KMS-11 (cell line): ENCODE measurements at regions not wholly inside any gene's neighbourhood (a gene's known extent, or its start where the extent isn't known, plus 50 kb on each side); places are given as distances from the start of the nearest gene placed in this dataset.

Experiments
- H2AFZ ChIP-seq: fragments of 200-600 bp; sonication (generic); 2 replicates; pipeline ENCODE4 v1.6.1; 2016; ENCODE audit warnings: antibody characterized with exemption, mixed run types, low read depth
- H3K27ac ChIP-seq: fragments of 200-600 bp; sonication (generic); 2 replicates; pipeline ENCODE4 v1.6.1; 2016; ENCODE audit warnings: mild to moderate bottlenecking, mixed run types
- H3K27me3 ChIP-seq: fragments of 200-600 bp; sonication (generic); 2 replicates; pipeline ENCODE4 v1.6.1; 2017; ENCODE audit warnings: mild to moderate bottlenecking, low read depth, mixed run types, moderate library complexity; ENCODE audit not compliant: insufficient read depth
- H3K36me3 ChIP-seq: fragments of 200-600 bp; sonication (generic); 2 replicates; pipeline ENCODE4 v1.6.1; 2017; ENCODE audit warnings: mild to moderate bottlenecking, mixed run types; ENCODE audit not compliant: insufficient read depth
- H3K4me1 ChIP-seq: fragments of 200-600 bp; sonication (generic); 2 replicates; pipeline ENCODE4 v1.6.1; 2016; ENCODE audit warnings: mild to moderate bottlenecking, low read depth, mixed run types; ENCODE audit not compliant: poor library complexity, severe bottlenecking
- H3K4me2 ChIP-seq: fragments of 200-600 bp; sonication (generic); 2 replicates; pipeline ENCODE4 v1.7.0; 2016; ENCODE audit warnings: mild to moderate bottlenecking, mixed run types
- H3K4me3 ChIP-seq: fragments of 200-600 bp; sonication (generic); IDR thresholded peaks from 2 replicates; pipeline ENCODE4 v1.6.1; 2017; ENCODE audit warnings: low read depth, low read length, mixed read lengths; ENCODE audit not compliant: insufficient read depth
- H3K79me2 ChIP-seq: fragments of 200-600 bp; sonication (generic); 2 replicates; pipeline ENCODE4 v1.6.1; 2016; ENCODE audit warnings: low read depth, mixed run types; ENCODE audit not compliant: insufficient read depth
- H3K9ac ChIP-seq: fragments of 200-600 bp; sonication (generic); 2 replicates; pipeline ENCODE4 v1.6.1; 2016; ENCODE audit warnings: mild to moderate bottlenecking, mixed run types
- H4K20me1 ChIP-seq: fragments of 200-600 bp; sonication (generic); 2 replicates; pipeline ENCODE4 v1.6.1; 2016; ENCODE audit warnings: mild to moderate bottlenecking, mixed run types; ENCODE audit not compliant: insufficient read depth
- TF ChIP-seq, protein P1 (sequence below): fragments of 200-600 bp; sonication (generic); conservative IDR thresholded peaks from 2 replicates; pipeline ENCODE4 v1.6.1; 2017; ENCODE audit warnings: low read depth, mild to moderate bottlenecking, antibody characterized with exemption, low read length, moderate library complexity, mixed read lengths

GRCh38 chr1:59100708-59101374 is 196.1 kb upstream of the FGGY start:
- Histone ChIP-seq H3K4me2 (no peak overlapping the region), H3K27me3 (no peaks in the 10 kb centered on the region), H3K79me2 (no peaks in the 10 kb centered on the region), H3K27ac (no peak overlapping the region), H4K20me1 (no peaks in the 10 kb centered on the region), H2AFZ (no peak overlapping the region), H3K4me3 (no peak overlapping the region), H3K4me1 (no peaks in the 10 kb centered on the region), H3K9ac (no peak overlapping the region), H3K36me3 (no peaks in the 10 kb centered on the region)
- TF ChIP-seq, protein P1, sequence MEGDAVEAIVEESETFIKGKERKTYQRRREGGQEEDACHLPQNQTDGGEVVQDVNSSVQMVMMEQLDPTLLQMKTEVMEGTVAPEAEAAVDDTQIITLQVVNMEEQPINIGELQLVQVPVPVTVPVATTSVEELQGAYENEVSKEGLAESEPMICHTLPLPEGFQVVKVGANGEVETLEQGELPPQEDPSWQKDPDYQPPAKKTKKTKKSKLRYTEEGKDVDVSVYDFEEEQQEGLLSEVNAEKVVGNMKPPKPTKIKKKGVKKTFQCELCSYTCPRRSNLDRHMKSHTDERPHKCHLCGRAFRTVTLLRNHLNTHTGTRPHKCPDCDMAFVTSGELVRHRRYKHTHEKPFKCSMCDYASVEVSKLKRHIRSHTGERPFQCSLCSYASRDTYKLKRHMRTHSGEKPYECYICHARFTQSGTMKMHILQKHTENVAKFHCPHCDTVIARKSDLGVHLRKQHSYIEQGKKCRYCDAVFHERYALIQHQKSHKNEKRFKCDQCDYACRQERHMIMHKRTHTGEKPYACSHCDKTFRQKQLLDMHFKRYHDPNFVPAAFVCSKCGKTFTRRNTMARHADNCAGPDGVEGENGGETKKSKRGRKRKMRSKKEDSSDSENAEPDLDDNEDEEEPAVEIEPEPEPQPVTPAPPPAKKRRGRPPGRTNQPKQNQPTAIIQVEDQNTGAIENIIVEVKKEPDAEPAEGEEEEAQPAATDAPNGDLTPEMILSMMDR: no peak

DNA sequence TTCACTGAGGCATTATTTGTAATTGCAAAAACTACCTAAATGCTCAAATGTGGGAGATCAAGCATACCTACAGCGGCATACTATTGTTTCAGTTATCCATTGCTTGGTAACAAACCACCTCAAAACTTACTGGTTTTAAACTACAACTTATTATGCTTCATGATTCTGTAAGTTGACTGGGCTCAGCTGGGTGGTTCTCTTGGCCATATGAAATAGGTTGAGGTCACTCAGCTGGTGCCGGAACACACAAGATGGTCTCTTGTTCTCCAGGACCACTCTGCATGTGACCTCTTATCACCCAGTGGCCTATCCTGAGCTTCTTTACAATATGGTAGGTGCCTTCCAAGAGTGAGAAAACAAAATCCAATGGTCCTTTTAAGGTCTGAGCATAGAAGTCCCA is 195.4 kb upstream of the FGGY start:
- H3K4me2 ChIP-seq: no peak overlapping the region
- no peaks in the 10 kb centered on the region for H3K79me2 ChIP-seq
- H2AFZ ChIP-seq: no peak overlapping the region
- TF ChIP-seq, protein P1: no peak
- H3K4me1 ChIP-seq: no peaks in the 10 kb centered on the region
- no peak overlapping the region for H3K27ac ChIP-seq
- no peak overlapping the region for H3K4me3 ChIP-seq
- H3K9ac ChIP-seq: no peak overlapping the region
- H3K36me3 ChIP-seq: no peaks in the 10 kb centered on the region
- no peaks in the 10 kb centered on the region for H4K20me1 ChIP-seq
- no peaks in the 10 kb centered on the region for H3K27me3 ChIP-seq

DNA sequence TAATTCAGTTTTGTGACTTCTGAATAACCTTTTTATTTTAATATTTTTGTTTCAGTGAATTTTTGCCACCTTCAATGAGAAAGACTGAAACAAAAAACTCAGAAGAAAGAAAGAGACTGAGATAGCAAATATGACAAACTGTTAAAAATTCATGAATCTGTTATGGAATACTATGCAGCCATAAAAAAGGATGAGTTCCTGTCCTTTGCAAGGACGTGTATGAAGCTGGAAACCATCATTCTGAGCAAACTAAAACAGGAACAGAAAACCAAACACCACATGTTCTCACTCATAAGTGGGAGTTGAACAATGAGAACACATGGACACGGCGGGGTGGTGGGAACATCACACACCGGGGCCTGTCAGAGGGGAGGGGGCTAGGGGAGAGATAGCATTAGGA is 193.4 kb upstream of the FGGY start:
- no peak overlapping the region for H3K27ac ChIP-seq
- no peak overlapping the region for H3K4me2 ChIP-seq
- TF ChIP-seq, protein P1: no peak
- H2AFZ ChIP-seq: no peak overlapping the region
- no peaks in the 10 kb centered on the region for H3K36me3 ChIP-seq
- H3K9ac ChIP-seq: no peak overlapping the region
- no peaks in the 10 kb centered on the region for H3K27me3 ChIP-seq
- H3K4me3 ChIP-seq: no peak overlapping the region
- H3K4me1 ChIP-seq: no peaks in the 10 kb centered on the region
- H3K79me2 ChIP-seq: no peaks in the 10 kb centered on the region
- H4K20me1 ChIP-seq: no peaks in the 10 kb centered on the region

DNA sequence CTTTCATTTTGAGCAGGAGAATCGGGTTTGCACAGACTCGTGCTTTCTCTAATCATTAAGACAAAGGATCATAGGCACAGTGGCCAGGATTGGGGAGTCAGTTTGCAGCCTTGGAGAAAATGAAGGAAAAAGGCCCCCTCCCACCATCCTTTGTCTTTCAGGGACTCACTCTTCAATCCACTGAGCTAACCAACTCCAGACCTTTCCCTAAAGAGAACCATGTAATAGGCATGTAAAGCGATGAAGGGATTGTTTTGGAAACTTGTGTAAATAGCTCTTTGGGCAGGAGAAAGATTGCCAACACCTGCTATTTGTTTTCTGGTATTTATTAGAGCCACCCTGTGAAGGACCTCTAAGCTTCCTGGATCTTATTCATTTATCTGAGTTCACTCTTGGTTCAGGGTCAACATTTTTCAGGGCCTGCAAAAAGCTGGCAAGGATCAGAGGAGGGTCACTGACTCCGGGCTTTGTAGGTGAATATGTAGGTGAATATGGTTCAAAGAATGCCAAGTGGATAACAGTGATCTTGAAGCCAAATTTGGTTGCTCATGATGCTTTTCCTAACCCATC is 192.6 kb upstream of the FGGY start:
- H3K27me3 ChIP-seq: no peaks in the 10 kb centered on the region

More for the DNA sequence above, 192.6 kb upstream of the FGGY start:
- H3K4me1 ChIP-seq: no peaks in the 10 kb centered on the region
- no peak overlapping the region for H3K4me3 ChIP-seq
- TF ChIP-seq, protein P1: no peak
- no peaks in the 10 kb centered on the region for H4K20me1 ChIP-seq
- no peaks in the 10 kb centered on the region for H3K36me3 ChIP-seq
- no peak overlapping the region for H3K27ac ChIP-seq
- no peak overlapping the region for H3K9ac ChIP-seq
- H3K4me2 ChIP-seq: no peak overlapping the region
- no peaks in the 10 kb centered on the region for H3K79me2 ChIP-seq
- H2AFZ ChIP-seq: no peak overlapping the region
